ENCODE measurements at regions not wholly inside any gene's neighbourhood (a gene's known extent, or its start where the extent isn't known, plus 50 kb on each side); places are given as distances from the start of the nearest gene placed in this dataset.

GRCh38 chr9:2317591-2317990 is 302.4 kb downstream of the SMARCA2 start:
- peak; percentile 50 for DNase-seq

DNA sequence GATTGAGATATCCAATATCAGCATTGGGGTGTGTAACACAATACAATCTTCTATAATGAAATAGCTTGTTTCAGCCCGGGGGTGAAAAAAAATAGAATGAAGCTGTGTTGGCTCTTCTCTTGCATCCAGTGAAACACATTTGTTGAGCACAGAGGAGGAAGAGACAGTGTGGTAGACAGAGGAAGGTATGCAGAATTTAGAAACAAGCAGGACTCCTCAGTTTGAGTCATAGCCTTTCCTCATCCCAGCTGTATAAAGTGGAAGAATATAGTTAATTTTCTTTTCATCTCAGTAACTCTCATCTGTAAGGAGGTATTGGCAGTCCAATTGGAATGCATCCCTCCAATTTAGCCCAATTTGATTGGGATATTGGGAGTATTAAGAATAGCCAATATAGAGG is 302.2 kb upstream of the VLDLR start:
- peak; percentile 41 for DNase-seq

DNA sequence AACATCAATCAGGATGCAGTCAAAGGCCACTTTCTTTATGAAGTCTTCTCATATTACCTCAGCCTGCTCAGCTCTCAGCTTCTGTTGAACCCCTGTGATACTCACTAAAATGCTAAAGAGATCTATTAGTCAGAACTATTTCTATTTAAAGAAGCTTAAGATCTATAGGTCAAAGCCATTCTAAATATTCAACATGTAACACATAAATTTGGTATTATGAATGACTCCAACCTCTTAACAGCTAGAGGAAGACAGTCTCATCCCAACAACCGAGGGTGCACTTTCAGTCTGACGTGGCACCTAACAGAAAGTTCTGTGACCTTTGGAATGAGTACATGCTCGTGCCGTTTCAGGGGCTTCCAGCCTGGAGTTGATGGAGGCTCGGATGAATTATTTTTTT is 301.5 kb upstream of the VLDLR start:
- DNase-seq = peak; percentile 80

DNA sequence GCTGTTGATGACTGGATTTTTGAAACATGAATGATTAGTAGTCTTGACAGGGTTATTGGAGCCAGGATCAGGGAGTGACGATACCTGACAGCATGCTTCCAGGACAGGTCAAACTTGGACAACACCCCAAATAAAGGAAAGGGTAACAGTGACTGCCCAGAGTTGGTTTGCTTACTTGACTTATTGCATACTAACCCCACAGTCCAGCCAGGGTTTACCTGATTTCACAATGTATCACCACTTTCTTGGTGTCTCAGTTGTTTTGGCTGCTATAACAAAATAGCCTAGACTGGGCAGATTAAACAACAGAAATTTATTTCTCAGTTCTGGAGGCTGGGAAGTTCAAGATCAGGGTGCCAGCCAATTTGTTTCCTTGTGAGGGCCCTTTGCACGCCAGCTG is 301.0 kb upstream of the VLDLR start:
- DNase-seq = no peak

- DNase-seq = no peak
Observed at GRCh38 chr9:2321523-2322148, 300.0 kb upstream of the VLDLR start.

DNA sequence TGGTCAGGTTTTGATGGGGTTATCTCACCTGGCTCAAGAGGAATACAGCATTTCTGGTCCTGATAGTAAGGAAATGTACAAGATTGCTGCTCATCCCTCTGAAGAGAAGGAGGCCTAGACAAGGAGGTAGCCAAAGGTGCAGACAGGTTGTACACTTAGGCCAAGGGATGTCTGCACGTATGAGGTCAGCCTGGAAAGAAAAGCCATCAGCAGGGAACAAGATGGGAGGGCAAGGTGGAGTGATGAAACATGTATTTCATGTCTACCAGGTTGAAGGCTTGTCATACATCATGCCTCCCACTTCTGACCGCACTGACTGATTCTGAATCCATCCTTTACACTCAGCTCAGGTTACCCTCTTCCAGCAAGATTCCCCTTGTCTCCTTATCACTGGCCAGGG is 296.8 kb upstream of the VLDLR start:
- DNase-seq = no peak

GRCh38 chr9:2332663-2333062 is 288.9 kb upstream of the VLDLR start:
- DNase-seq = no peak

GRCh38 chr9:2335260-2335659 is 286.3 kb upstream of the VLDLR start:
- DNase-seq = no peak

DNA sequence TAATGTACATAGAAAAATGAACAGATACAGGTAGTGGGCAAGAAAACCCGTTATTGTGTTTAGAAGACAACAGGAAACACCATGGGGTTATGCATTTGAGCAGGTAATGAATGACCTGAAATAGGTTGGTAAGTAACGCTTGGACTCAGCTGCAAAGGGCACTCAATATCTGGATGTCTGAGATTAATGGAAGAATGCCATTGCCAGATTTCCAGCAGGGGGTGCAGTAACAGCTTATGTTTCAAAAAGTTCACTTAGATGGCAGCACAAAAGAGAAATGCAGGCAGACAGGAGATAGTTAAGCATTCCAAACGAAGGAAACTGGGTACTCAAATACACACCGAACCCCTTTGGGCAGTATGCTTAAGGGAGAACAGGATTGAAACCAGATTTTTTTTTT is 285.5 kb upstream of the VLDLR start:
- DNase-seq = peak; percentile 6

- no peak for DNase-seq
Observed at GRCh38 chr9:2337131-2337530, 284.5 kb upstream of the VLDLR start.

DNA sequence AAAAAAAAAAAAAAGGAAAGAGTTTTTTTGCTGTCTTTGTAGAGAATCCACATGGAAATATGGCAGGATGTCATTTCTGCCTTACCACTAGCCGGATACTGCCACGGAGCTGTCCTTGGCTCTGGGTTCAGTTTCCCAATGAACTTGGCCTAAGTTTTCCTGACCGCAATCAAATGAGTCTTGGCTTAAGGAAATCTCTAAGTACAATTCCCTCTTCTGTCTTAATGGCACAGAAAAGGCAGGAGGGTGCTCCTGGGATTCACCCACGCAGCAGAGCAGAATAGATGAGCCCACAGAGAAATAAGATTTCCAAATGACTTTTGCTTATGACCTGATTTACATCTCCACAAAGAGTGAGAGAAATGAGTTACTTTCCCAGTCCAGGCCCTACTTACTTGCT is 284.0 kb upstream of the VLDLR start:
- no peak for DNase-seq

- no peak for DNase-seq
Observed at GRCh38 chr9:2338777-2339365, 282.7 kb upstream of the VLDLR start.

DNA sequence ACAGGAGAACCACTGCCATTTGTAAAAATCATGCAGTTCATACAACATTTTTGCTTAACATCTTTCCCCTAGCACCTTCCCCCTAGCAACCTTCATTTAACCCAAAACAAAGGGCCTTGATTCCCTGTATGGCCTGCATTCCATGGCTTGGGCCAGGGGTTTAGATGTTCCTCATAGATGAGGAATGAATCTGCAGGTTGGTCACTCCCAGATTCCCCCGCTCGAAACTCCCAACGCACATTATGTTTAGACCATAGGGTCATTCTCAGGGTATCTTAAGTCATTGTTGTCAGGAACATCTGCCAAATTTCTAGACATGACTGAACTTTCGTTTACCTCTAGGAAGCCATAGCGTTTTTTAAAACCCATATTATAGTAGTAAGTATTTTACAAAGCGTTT is 282.2 kb upstream of the VLDLR start:
- DNase-seq = no peak

DNA sequence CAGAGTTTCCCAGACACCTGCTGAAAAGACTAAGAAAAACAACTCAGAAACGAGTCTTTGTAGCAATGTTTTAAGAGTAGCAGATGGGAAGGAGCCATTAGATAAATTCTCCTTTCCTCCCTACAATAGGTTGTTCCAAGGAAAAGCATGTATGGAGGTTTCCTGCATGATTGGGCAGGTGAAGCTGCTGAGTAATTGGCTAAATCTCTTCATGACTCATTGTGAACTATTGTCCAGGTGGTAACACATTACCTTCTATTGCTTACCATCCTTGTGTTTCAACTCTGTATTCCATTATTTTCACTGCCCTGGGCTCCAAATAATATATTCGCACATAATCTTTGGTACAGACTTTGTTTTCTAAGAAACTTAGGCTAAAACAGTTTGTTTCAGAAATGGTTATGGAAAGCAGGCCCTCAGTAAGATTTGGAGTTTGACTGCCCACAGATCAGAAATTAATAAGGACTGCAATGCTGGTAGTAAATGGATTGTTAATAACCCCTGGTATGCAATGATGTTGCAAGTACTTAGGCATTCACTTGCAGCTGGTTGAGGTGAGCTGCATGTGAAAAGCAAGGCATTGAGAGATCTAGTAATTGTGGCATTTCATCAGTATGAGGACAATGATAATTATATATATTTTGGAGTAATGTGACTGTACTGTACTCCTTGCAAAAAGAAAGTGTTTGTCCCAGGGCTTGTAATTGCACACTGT is 281.4 kb upstream of the VLDLR start:
- DNase-seq = no peak

DNA sequence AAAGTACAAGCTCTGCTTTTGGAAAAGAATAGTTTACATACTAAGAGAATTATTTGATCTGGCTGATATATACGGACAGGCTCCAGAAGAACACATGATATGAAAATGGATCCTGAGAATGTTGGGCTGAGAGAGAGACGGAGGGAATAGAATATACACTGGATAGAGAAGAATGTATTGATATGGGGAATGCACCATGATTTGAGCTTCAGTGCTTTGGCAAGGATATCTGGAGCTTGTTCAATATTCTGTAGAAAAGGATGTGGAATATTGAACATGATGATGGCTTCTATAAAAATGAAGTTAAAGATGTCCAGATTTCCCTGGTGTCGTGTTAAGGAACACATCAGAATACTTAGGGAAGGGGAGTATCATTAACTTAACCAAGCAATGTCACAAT is 280.5 kb upstream of the VLDLR start:
- DNase-seq = no peak

GRCh38 chr9:2341956-2342355 is 279.6 kb upstream of the VLDLR start:
- DNase-seq = no peak

GRCh38 chr9:2343756-2344155 is 277.8 kb upstream of the VLDLR start:
- DNase-seq = no peak

DNA sequence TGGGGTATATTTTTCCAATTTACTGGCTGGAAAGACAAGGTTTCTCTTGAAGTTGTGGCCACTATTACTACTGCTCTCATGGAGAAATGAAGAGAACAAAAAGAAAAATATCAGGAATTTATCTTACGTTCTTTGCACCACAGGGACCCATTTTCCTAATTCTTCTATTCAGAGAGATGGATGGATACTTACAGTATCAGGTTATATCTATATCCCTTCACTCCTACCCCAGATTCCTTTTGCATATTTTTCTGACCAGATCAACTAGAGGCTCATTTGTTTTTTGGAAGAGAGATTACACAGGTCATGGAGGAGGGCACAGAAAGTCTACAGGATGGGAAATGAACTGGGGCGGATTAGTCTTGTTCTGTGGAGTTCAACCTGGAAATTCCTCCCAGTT is 277.2 kb upstream of the VLDLR start:
- DNase-seq = no peak

GRCh38 chr9:2345013-2345412 is 276.6 kb upstream of the VLDLR start:
- no peak for DNase-seq

DNA sequence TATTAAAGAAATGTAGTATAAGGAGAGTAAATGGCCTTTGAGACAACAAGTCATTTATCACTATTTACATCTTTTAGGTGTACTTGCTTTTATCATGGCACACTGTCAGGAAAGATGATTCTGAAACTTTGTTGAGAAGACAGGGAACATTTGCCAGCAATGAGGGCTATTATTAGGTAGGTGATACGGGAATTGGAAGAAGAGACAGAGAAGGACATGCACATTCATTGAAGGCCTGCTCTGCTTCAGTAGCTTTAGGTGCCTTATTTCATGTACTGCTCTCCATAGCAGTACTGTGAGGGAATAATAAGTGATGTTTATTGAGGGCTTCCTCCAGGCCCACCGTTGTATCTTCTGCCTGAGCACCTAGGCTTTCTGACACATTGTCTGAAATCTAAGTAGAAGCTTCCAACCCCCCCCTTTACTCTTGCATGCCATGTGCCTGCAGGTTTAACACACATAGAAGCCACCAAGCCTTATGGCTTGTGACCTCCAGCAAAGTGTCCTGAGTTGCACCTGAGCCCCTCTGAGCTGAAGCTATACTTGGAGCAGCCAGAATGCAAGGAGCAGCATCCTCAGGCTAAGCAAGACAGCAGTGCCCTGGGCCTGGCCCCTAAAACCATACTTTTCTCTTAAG is 275.2 kb upstream of the VLDLR start:
- no peak for DNase-seq

DNA sequence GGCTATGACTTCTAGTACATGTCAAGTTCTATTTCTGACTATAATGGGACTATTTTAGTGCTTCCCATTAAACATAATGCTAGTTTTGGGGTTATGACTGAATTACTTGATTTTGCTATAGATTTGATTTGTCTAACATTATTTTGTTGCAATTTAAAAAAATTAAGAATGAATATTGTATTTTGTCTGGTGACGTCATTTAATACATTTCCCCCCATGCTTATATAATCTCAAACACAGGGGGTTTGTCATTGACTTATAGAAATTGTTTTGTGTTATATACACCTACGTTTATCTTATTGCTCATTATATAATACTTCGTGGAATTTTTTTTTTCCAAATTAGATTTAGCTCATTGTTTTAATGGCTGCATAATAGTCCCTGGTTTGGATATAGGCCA is 270.3 kb upstream of the VLDLR start:
- DNase-seq = no peak

- no peak for DNase-seq
Observed at GRCh38 chr9:2354216-2354615, 267.4 kb upstream of the VLDLR start.

- no peak for DNase-seq
Observed at GRCh38 chr9:2354856-2355696, 266.5 kb upstream of the VLDLR start.
